Upper lobe of left lung (tissue), 6 donors: ENCODE measurements at regions not wholly inside any gene's neighbourhood (a gene's known extent, or its start where the extent isn't known, plus 50 kb on each side); places are given as distances from the start of the nearest gene placed in this dataset.
"Not testable (repeated sequence)": the region's sequence is repeated elsewhere in the genome, so short reads cannot be mapped to it uniquely, and the experiment has no call there.

Experiments
- ATAC-seq, 2 donors: fragments of 200-7000 bp; cut with Tn5 transposase; one replicate each; pipeline ENCODE4 v1.9.1; 2022; ENCODE audit warnings: mild to moderate bottlenecking in 2 of 2, moderate library complexity in 2 of 2; ENCODE audit not compliant: low FRiP score in 2 of 2
- DNase-seq, 2 donors: peaks; one replicate each; pipeline ENCODE4 v3.0.0-alpha.2; 2019 to 2020
- H3K27ac ChIP-seq, 4 donors: fragments of 200-600 bp; sonication (generic); one replicate each; pipeline ENCODE4 v1.5.1; 2016 to 2019
- H3K27me3 ChIP-seq, 4 donors: fragments of 200-600 bp; sonication (generic); one replicate each; pipeline ENCODE4 v1.5.1; 2017 to 2019
- H3K36me3 ChIP-seq, 4 donors: fragments of 200-600 bp; sonication (generic); one replicate each; pipeline ENCODE4 v1.5.1; 2016 to 2019
- H3K4me1 ChIP-seq, 4 donors: fragments of 200-600 bp; sonication (generic); one replicate each; pipeline ENCODE4 v1.5.1; 2018 to 2019
- H3K4me3 ChIP-seq, 4 donors: fragments of 200-600 bp; sonication (generic); one replicate each; pipeline ENCODE4 v1.5.1; 2017 to 2019; ENCODE audit warnings: mild to moderate bottlenecking in 2 of 4, moderate library complexity in 1 of 4
- H3K9me3 ChIP-seq, 4 donors: fragments of 200-600 bp; sonication (generic); one replicate each; pipeline ENCODE4 v1.5.1; 2018 to 2019
- CTCF ChIP-seq, 6 experiments: fragments of 450-650 bp in 4 of 6; fragments of 200-600 bp in 2 of 6; sonication (generic) in 2 of 6; IDR thresholded peaks; one replicate each; pipeline ENCODE4 v1.5.1; 2016 to 2019; ENCODE audit warnings: antibody characterized with exemption in 6 of 6
- EP300 ChIP-seq, 4 donors: sonication (generic); formaldehyde crosslinking; IDR thresholded peaks; one replicate each; pipeline ENCODE4 v1.5.1; 2017; ENCODE audit warnings: antibody characterized with exemption in 4 of 4, control low read depth in 2 of 4
- POLR2A ChIP-seq, 4 donors: fragments of 450-650 bp; IDR thresholded peaks; one replicate each; pipeline ENCODE4 v1.5.1; 2016 to 2017; ENCODE audit warnings: antibody characterized with exemption in 4 of 4, mild to moderate bottlenecking in 2 of 4
- POLR2AphosphoS5 ChIP-seq, 2 donors: sonication (generic); formaldehyde crosslinking; IDR thresholded peaks; one replicate each; pipeline ENCODE4 v1.5.1; 2017; ENCODE audit warnings: antibody characterized with exemption in 2 of 2
- WGBS, 2 donors: methylation state at CpG; one replicate each; pipeline ENCODE4 v1.1.5; 2017 to 2018; 5-methylcytosine and 5-hydroxymethylcytosine counted together
- donor health status: DM: no; HTN: no; CAD: no; lungs with moderate emphysema.
- donor health status: DM: no; HTN: yes; CAD: no; lungs with severe emphysema.

GRCh38 chr5:50343715-50344114 is 97.4 kb downstream of the EMB start:
- TF ChIP-seq POLR2A (IDR thresholded peaks at IDR 0.05) (no peak), CTCF (IDR thresholded peaks at IDR 0.05) (no peak), EP300 (IDR thresholded peaks at IDR 0.05) (no peak), POLR2AphosphoS5 (IDR thresholded peaks at IDR 0.05) (no peak)
- no peaks in the 10 kb centered on the region for H3K36me3 ChIP-seq
- H3K4me1 ChIP-seq, result no peaks in the 10 kb centered on the region
- ATAC-seq (no peak), DNase-seq (no peak)
- H3K27ac ChIP-seq, result no peak overlapping the region
- H3K9me3 ChIP-seq, result no peaks in the 10 kb centered on the region
- no peaks in the 10 kb centered on the region for H3K27me3 ChIP-seq
- WGBS, 2 donors, result 72 to 76% methylated on average over 2 of the region's 2 CpGs
- H3K4me3 ChIP-seq, result no peak overlapping the region

GRCh38 chr5:50340757-50341156 is 100.3 kb downstream of the EMB start:
- DNase-seq (no peak), ATAC-seq (no peak)
- no peak overlapping the region for H3K27ac ChIP-seq
- H3K9me3 ChIP-seq, result no peaks in the 10 kb centered on the region
- H3K27me3 ChIP-seq, result no peaks in the 10 kb centered on the region
- no peak overlapping the region for H3K4me3 ChIP-seq
- no peak for TF ChIP-seq POLR2A (IDR thresholded peaks at IDR 0.05)
- TF ChIP-seq EP300 (IDR thresholded peaks at IDR 0.05), result no peak
- TF ChIP-seq POLR2AphosphoS5 (IDR thresholded peaks at IDR 0.05), result no peak
- no peak for TF ChIP-seq CTCF (IDR thresholded peaks at IDR 0.05)
- no peaks in the 10 kb centered on the region for H3K36me3 ChIP-seq
- WGBS, 2 donors, result 61 to 72% methylated on average over 2 of the region's 2 CpGs
- H3K4me1 ChIP-seq, result no peaks in the 10 kb centered on the region

GRCh38 chr5:50330633-50331032 is 110.5 kb downstream of the EMB start:
- not testable (repeated sequence) for H3K27ac ChIP-seq, H3K4me1 ChIP-seq, ATAC-seq, H3K4me3 ChIP-seq, H3K27me3 ChIP-seq, H3K9me3 ChIP-seq, DNase-seq, H3K36me3 ChIP-seq
- 76 to 79% methylated on average over 6 of the region's 6 CpGs for WGBS, 2 donors

- no peak for DNase-seq
- no peak for TF ChIP-seq POLR2A (IDR thresholded peaks at IDR 0.05)
- TF ChIP-seq CTCF (IDR thresholded peaks at IDR 0.05), result no peak
- no peak for TF ChIP-seq POLR2AphosphoS5 (IDR thresholded peaks at IDR 0.05)
- no peak for TF ChIP-seq EP300 (IDR thresholded peaks at IDR 0.05)
- peaks cover 0 to 3% (median 0%) of the 10 kb centered on the region in 4 donors for H3K4me1 ChIP-seq
- no peak overlapping the region for H3K27ac ChIP-seq
- H3K9me3 ChIP-seq, result no peaks in the 10 kb centered on the region
- ATAC-seq, result no peak
- H3K27me3 ChIP-seq, result no peaks in the 10 kb centered on the region
- 72% methylated on average over 6 of the region's 6 CpGs for WGBS, 2 donors
- H3K36me3 ChIP-seq, result no peaks in the 10 kb centered on the region
- H3K4me3 ChIP-seq, result no peak overlapping the region
These were observed 112.8 kb downstream of the EMB start for GRCh38 chr5:50328193-50328729.

GRCh38 chr5:50325237-50325832 is 115.8 kb downstream of the EMB start:
- no peaks in the 10 kb centered on the region for H3K27me3 ChIP-seq
- DNase-seq, result no peak
- no peak overlapping the region for H3K27ac ChIP-seq
- no peak for ATAC-seq
- 27 to 30% methylated on average over 4 of the region's 4 CpGs for WGBS, 2 donors
- TF ChIP-seq CTCF (IDR thresholded peaks at IDR 0.05) (peak; percentile 19 to 58 (median 52)), POLR2AphosphoS5 (IDR thresholded peaks at IDR 0.05) (no peak)
- H3K4me3 ChIP-seq, result no peak overlapping the region
- no peaks in the 10 kb centered on the region for H3K36me3 ChIP-seq
- no peaks in the 10 kb centered on the region for H3K9me3 ChIP-seq
- H3K4me1 ChIP-seq, result peaks cover 0 to 3% (median 0%) of the 10 kb centered on the region in 4 donors
